ENCODE measurements at regions not wholly inside any gene's neighbourhood (a gene's known extent, or its start where the extent isn't known, plus 50 kb on each side); places are given as distances from the start of the nearest gene placed in this dataset.
"Not testable (repeated sequence)": the region's sequence is repeated elsewhere in the genome, so short reads cannot be mapped to it uniquely, and the experiment has no call there.

DNA sequence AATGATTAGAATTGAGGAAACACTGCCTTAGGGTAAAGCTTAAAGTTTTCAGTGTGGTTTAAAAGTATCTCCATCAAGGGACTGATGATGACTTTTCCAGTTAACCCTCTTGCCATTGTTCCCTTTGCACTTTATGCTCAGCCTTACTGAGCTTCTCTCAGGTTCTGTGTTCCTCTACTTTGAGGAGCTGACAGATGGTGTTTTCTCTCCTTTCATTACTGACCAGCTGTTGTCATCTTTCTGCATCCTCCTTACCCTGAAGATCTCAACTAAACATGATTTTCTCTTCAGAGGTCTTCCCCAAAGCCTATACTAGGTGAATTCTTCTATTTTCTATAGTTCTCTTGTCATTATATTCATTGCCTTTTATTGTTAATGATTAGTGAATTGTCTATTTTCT is 475.6 kb upstream of the SYNCRIP start:
- Histone ChIP-seq H3K36me3 (no peaks in the 10 kb centered on the region), H3K27ac (no peak overlapping the region), H3K4me3 (no peak overlapping the region), H3K9me3 (no peaks in the 10 kb centered on the region), H3K4me1 (no peaks in the 10 kb centered on the region), H3K27me3 (no peaks in the 10 kb centered on the region)
- intact Hi-C loops (cut with DNase I) = no loop called here
- TF ChIP-seq, protein P1, sequence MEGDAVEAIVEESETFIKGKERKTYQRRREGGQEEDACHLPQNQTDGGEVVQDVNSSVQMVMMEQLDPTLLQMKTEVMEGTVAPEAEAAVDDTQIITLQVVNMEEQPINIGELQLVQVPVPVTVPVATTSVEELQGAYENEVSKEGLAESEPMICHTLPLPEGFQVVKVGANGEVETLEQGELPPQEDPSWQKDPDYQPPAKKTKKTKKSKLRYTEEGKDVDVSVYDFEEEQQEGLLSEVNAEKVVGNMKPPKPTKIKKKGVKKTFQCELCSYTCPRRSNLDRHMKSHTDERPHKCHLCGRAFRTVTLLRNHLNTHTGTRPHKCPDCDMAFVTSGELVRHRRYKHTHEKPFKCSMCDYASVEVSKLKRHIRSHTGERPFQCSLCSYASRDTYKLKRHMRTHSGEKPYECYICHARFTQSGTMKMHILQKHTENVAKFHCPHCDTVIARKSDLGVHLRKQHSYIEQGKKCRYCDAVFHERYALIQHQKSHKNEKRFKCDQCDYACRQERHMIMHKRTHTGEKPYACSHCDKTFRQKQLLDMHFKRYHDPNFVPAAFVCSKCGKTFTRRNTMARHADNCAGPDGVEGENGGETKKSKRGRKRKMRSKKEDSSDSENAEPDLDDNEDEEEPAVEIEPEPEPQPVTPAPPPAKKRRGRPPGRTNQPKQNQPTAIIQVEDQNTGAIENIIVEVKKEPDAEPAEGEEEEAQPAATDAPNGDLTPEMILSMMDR (IDR thresholded peaks at IDR 0.05) = no peak
- ATAC-seq (no peak), DNase-seq (no peak)

DNA sequence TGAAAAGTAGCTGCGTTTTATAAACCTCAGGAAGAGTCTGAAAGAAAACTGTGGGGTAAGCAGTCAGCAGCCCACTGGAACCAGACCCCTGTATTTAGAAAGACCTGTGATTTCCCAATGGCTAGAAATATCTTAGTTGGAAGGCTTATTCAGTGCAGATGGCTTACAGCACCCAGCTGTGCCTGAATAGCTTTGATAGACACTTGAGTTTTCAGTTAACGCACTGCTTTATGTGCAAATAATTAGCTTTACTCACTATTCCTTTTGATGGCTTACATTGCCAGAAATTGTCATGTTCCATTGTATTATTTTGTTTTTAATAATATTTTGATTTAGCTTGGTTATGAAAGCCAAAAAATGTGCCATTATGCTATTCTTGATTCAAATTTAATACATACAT is 465.3 kb upstream of the SYNCRIP start:
- Histone ChIP-seq H3K4me3 (no peak overlapping the region), H3K9me3 (no peaks in the 10 kb centered on the region), H3K36me3 (no peaks in the 10 kb centered on the region), H3K4me1 (no peaks in the 10 kb centered on the region), H3K27me3 (no peaks in the 10 kb centered on the region), H3K27ac (no peak overlapping the region)
- ATAC-seq (no peak), DNase-seq (no peak)
- intact Hi-C loops (cut with DNase I) = no loop called here
- TF ChIP-seq, protein P1 (IDR thresholded peaks at IDR 0.05) = no peak

DNA sequence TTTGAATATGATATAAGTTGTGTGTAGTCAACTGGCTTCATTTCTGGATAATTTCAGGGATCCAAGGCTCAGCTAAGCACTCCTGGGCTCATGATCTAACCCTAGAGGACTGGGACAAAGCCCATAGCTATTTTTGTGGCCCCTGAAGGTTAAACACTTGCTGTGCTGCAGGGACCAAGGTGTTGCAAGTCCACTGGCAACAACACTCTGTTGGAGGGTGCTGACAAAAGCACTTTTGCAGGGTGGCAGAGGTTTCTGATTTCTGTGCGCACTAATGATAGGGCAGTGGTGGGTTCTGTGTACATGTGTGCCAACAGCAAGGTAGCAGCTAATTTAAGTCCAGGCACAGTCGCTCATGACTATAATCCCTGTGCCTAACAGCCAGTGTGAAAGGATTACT is 445.3 kb upstream of the SYNCRIP start:
- H3K27me3 ChIP-seq = no peaks in the 10 kb centered on the region
- no peak overlapping the region for H3K27ac ChIP-seq
- peaks cover 3% of the 10 kb centered on the region for H3K9me3 ChIP-seq
- H3K4me1 ChIP-seq = no peaks in the 10 kb centered on the region
- H3K36me3 ChIP-seq = no peaks in the 10 kb centered on the region
- DNase-seq (no peak), ATAC-seq (no peak)
- H3K4me3 ChIP-seq = no peak overlapping the region
- TF ChIP-seq, protein P1 (IDR thresholded peaks at IDR 0.05) = no peak
- intact Hi-C loops (cut with DNase I) = no loop called here

DNA sequence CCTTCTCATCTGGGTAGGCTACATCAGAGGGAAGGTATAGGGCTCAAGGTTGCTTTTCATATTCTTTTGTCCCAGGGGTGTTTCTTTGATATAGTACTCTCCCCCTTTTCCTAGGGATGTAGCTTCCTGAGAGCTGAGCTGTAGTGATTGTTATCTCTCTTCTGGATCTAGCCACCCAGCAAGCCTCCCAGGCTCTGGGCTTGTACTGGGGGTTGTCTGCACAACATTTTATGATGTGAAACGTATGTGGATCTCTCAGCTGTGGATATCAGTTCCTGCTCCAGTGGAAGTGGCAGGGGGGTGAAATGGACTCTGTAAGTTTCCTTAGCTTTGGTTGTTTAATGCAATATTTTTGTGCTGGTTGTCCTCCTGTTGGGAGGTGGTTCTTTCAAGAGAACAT is 437.3 kb upstream of the SYNCRIP start:
- H3K4me1 ChIP-seq = no peaks in the 10 kb centered on the region
- DNase-seq (no peak), ATAC-seq (no peak)
- no peak overlapping the region for H3K27ac ChIP-seq
- H3K4me3 ChIP-seq = no peak overlapping the region
- H3K9me3 ChIP-seq = no peaks in the 10 kb centered on the region
- intact Hi-C loops (cut with DNase I) = no loop called here
- TF ChIP-seq, protein P1 (IDR thresholded peaks at IDR 0.05) = no peak
- no peaks in the 10 kb centered on the region for H3K27me3 ChIP-seq
- H3K36me3 ChIP-seq = no peaks in the 10 kb centered on the region

DNA sequence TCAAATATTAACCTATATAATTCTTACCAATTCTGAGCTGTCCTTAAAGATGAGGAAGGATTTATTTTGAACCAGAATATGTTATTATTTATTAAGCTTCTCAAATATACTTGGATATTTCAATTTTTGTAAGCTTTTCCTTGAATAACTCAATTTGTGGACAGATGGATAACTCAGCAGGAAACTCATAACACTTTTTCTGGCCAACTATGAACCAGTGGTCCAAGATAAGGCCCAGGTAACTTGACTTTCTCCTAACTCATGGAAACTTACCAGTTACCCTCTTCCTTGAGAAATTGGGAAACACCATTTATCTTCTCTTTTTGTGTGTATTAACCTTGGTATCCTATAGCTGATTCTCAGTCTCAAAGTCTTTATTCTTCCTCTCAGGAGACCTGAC is 427.5 kb upstream of the SYNCRIP start:
- Histone ChIP-seq H3K27me3 (no peaks in the 10 kb centered on the region), H3K27ac (no peak overlapping the region), H3K4me3 (no peak overlapping the region), H3K36me3 (no peaks in the 10 kb centered on the region), H3K4me1 (no peaks in the 10 kb centered on the region), H3K9me3 (no peaks in the 10 kb centered on the region)
- TF ChIP-seq, protein P1 (IDR thresholded peaks at IDR 0.05) = no peak
- ATAC-seq (no peak), DNase-seq (no peak)
- intact Hi-C loops (cut with DNase I) = no loop called here

DNA sequence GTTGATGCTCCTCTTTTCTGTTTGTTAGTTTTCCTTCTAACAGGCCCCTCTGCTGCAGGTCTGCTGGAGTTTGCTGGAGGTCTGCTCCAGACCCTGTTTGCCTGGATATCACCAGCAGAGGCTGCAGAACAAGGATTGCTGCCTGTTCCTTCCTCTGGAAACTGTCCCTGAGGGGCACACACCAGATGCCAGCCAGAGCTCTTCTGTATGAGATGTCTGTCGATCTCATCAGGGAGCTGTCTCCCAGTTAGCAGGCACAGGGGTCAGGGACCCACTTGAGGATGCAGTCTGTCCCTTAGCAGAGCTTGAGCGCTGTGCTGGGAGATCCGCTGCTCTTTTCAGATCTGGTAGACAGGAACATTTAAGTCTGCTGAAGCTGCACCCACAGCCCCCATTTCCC is 422.3 kb upstream of the SYNCRIP start:
- H3K4me1 ChIP-seq; H3K27ac ChIP-seq; H3K9me3 ChIP-seq; H3K36me3 ChIP-seq; intact Hi-C loops (cut with DNase I); H3K27me3 ChIP-seq; DNase-seq; H3K4me3 ChIP-seq; ATAC-seq: not testable (repeated sequence)

DNA sequence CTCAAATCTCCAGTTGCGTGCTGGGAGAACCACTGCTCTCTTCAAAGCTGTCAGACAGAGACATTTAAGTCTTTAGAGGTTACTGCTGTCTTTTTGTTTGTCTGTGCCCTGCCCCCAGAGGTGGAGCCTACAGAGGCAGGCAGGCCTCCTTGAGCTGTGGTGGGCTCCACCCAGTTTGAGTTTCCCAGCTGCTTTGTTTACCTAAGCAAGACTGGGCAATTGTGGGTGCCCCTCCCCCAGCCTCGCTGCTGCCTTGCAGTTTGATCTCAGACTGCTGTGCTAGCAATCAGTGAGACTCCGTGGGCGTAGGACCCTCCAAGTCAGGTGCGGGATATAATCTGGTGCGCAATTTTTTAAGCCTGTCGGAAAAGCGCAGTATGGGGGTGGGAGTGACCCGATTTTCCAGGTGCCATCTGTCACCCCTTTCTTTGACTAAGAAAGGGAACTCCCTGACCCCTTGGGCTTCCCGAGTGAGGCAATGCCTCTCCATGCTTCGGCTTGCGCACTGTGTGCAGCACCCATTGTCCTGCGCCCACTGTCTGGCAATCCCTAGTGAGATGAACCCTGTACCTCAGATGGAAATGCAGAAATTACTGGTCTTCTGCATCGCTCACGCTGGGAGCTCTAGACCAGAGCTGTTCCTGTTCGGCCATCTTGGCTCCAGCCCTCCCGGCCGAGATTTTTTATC is 414.8 kb upstream of the SYNCRIP start:
- H3K27ac ChIP-seq; H3K9me3 ChIP-seq; intact Hi-C loops (cut with DNase I); H3K4me1 ChIP-seq; H3K36me3 ChIP-seq; H3K27me3 ChIP-seq; H3K4me3 ChIP-seq; ATAC-seq; DNase-seq: not testable (repeated sequence)
